Spinal cord (tissue), 9 donors: ENCODE measurements at regions not wholly inside any gene's neighbourhood (a gene's known extent, or its start where the extent isn't known, plus 50 kb on each side); places are given as distances from the start of the nearest gene placed in this dataset.
"Not testable (repeated sequence)": the region's sequence is repeated elsewhere in the genome, so short reads cannot be mapped to it uniquely, and the experiment has no call there.

Experiments used
- DNase-seq, 6 donors: peaks; one replicate each; pipeline versions ENCODE4 v3.0.0 to v3.0.0-alpha.2; 2013 to 2015; ENCODE audit warnings: low spot score in 6 of 6, low read depth in 4 of 6
- H3K27ac ChIP-seq: one replicate; pipeline ENCODE4 v1.5.1; 2013; ENCODE audit warnings: low read depth, low read length, control low read depth
- H3K27me3 ChIP-seq: one replicate; pipeline ENCODE4 v1.6.1; 2013; ENCODE audit warnings: low read length; ENCODE audit not compliant: control insufficient read depth, insufficient read depth
- H3K36me3 ChIP-seq: one replicate; pipeline ENCODE4 v1.6.1; 2013; ENCODE audit warnings: low read length; ENCODE audit not compliant: control insufficient read depth, insufficient read depth
- H3K4me1 ChIP-seq: one replicate; pipeline ENCODE4 v1.6.1; 2013; ENCODE audit warnings: low read length; ENCODE audit not compliant: control insufficient read depth, insufficient read depth
- H3K4me3 ChIP-seq: one replicate; pipeline ENCODE4 v1.5.1; 2013; ENCODE audit warnings: low read depth, low read length, control low read depth
- H3K9me3 ChIP-seq: one replicate; pipeline ENCODE4 v1.6.1; 2013; ENCODE audit warnings: low read length; ENCODE audit not compliant: control insufficient read depth, insufficient read depth
- WGBS: methylation state at CpG from one replicate; pipeline ENCODE4 v1.1.5; 2013; ENCODE audit warnings: missing lambda C conversion rate; ENCODE audit not compliant: insufficient coverage; 5-methylcytosine and 5-hydroxymethylcytosine counted together
- donor health status: healthy.

- H3K27ac ChIP-seq, result no peak overlapping the region
- no peak overlapping the region for H3K4me3 ChIP-seq
- WGBS, result no CpG with 5 or more reads among the region's 3 CpGs
- peaks cover 10% of the 10 kb centered on the region for H3K9me3 ChIP-seq
- DNase-seq, result no peak
- H3K4me1 ChIP-seq, result no peaks in the 10 kb centered on the region
- H3K27me3 ChIP-seq, result no peaks in the 10 kb centered on the region
- H3K36me3 ChIP-seq, result no peaks in the 10 kb centered on the region
These were observed 192.6 kb downstream of the BTBD3 start for GRCh38 chr20:12110274-12110673.

GRCh38 chr20:12110711-12111110 is 193.0 kb downstream of the BTBD3 start:
- no peak overlapping the region for H3K4me3 ChIP-seq
- WGBS, result no CpG with 5 or more reads among the region's 2 CpGs
- H3K36me3 ChIP-seq, result no peaks in the 10 kb centered on the region
- H3K4me1 ChIP-seq, result no peaks in the 10 kb centered on the region
- H3K27ac ChIP-seq, result no peak overlapping the region
- H3K27me3 ChIP-seq, result no peaks in the 10 kb centered on the region
- no peak for DNase-seq
- H3K9me3 ChIP-seq, result peaks cover 10% of the 10 kb centered on the region

DNA sequence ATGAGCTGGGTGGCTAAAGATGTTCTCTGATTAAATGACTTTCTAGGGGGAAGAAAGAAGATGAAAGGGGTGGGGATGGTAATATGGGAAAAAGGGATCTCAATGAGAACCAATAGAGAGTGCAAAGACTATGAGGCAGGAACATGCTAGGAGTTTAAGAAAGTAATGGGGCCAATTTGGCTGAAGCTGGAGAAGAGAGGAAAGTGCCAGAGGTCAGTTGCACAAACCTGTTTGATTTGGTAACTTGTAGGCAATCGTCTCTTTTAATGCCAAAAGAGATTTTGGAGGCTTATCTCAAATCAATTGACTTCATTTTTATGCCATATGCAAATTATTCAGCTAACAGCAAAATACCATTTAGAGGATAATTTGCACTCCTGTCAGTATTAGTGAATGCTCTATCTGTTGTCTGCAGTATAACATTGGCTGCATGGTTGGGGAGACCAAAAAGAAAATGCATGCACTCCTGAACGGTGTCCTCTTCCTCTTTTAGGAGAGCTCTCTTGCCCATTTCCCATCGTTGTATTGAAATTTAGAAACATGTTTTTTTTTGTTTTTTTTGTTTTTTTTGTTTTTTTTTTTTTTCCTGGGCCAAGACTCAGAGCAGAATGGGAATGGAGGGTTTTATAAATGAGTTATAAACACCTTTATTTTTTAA is 193.9 kb downstream of the BTBD3 start:
- no peak overlapping the region for H3K27ac ChIP-seq
- H3K4me3 ChIP-seq, result no peak overlapping the region
- DNase-seq, result no peak
- no peaks in the 10 kb centered on the region for H3K36me3 ChIP-seq
- no peaks in the 10 kb centered on the region for H3K27me3 ChIP-seq
- peaks cover 10% of the 10 kb centered on the region for H3K9me3 ChIP-seq
- no peaks in the 10 kb centered on the region for H3K4me1 ChIP-seq
- no CpG with 5 or more reads among the region's 3 CpGs for WGBS

- H3K9me3 ChIP-seq, result peaks cover 7% of the 10 kb centered on the region
- H3K36me3 ChIP-seq, result no peaks in the 10 kb centered on the region
- no peaks in the 10 kb centered on the region for H3K27me3 ChIP-seq
- no peak overlapping the region for H3K4me3 ChIP-seq
- no peak for DNase-seq
- H3K27ac ChIP-seq, result no peak overlapping the region
- 89% methylated on average over 3 of the region's 4 CpGs for WGBS
- no peaks in the 10 kb centered on the region for H3K4me1 ChIP-seq
These were observed 194.4 kb downstream of the BTBD3 start for GRCh38 chr20:12112089-12112474.

- Histone ChIP-seq H3K27ac (no peak overlapping the region), H3K4me1 (no peaks in the 10 kb centered on the region), H3K4me3 (no peak overlapping the region), H3K9me3 (peaks cover 3% of the 10 kb centered on the region), H3K27me3 (no peaks in the 10 kb centered on the region), H3K36me3 (no peaks in the 10 kb centered on the region)
- DNase-seq, result no peak
- no CpG with 5 or more reads among the region's 2 CpGs for WGBS
These were observed 195.0 kb downstream of the BTBD3 start for GRCh38 chr20:12112665-12113064.

GRCh38 chr20:12113075-12113467 is 195.4 kb downstream of the BTBD3 start:
- H3K4me3 ChIP-seq, result no peak overlapping the region
- H3K27me3 ChIP-seq, result no peaks in the 10 kb centered on the region
- no peaks in the 10 kb centered on the region for H3K36me3 ChIP-seq
- H3K27ac ChIP-seq, result no peak overlapping the region
- DNase-seq, result no peak
- no peaks in the 10 kb centered on the region for H3K9me3 ChIP-seq
- no peaks in the 10 kb centered on the region for H3K4me1 ChIP-seq
- no CpG with 5 or more reads among the region's 3 CpGs for WGBS

- H3K4me1 ChIP-seq, result no peaks in the 10 kb centered on the region
- no peak overlapping the region for H3K4me3 ChIP-seq
- no peaks in the 10 kb centered on the region for H3K9me3 ChIP-seq
- H3K27ac ChIP-seq, result no peak overlapping the region
- H3K27me3 ChIP-seq, result no peaks in the 10 kb centered on the region
- DNase-seq, result peak; percentile 32 to 79 (median 46)
- no peaks in the 10 kb centered on the region for H3K36me3 ChIP-seq
- WGBS, result 50% methylated on average over 6 of the region's 10 CpGs
These were observed 196.0 kb downstream of the BTBD3 start for GRCh38 chr20:12113468-12114371.

DNA sequence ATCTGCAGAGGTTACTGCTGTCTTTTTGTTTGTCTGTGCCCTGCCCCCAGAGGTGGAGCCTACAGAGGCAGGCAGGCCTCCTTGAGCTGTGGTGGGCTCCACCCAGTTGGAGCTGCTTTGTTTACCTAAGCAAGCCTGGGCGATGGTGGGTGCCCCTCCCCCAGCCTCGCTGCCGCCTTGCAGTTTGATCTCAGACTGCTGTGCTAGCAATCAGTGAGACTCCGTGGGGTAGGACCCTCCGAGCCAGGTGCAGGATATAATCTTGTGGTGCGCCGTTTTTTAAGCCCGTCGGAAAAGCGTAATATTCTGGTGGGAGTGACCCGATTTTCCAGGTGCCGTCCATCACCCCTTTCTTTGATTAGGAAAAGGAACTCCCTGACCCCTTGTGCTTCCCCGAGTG is 211.4 kb downstream of the BTBD3 start:
- H3K4me3 ChIP-seq, H3K27ac ChIP-seq, H3K27me3 ChIP-seq, H3K4me1 ChIP-seq, H3K36me3 ChIP-seq, DNase-seq, H3K9me3 ChIP-seq: not testable (repeated sequence)
- 83% methylated on average over 11 of the region's 13 CpGs for WGBS

- 94% methylated on average over 5 of the region's 10 CpGs for WGBS
- not testable (repeated sequence) for H3K4me1 ChIP-seq, DNase-seq, H3K27ac ChIP-seq, H3K36me3 ChIP-seq, H3K27me3 ChIP-seq, H3K4me3 ChIP-seq, H3K9me3 ChIP-seq
These were observed 211.8 kb downstream of the BTBD3 start for GRCh38 chr20:12129532-12129931.

DNA sequence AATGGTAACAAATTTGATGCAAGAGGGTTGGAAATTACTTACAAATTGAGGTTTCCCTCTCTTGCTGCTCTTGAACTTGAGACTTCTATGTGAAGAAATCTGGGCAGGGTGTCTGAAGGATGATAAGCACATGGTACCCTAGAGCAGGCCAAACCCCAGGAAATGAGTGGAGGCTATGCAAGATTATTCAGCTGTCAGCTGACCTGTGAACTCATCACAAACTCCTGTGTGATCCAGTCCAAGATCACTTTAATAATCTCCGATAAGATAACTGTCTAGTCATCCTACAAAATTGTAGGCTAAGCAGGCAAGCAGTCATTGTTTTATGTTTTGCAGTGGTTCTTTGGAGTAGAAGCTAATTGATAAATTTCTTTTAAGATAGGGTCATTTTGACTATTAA is 213.1 kb downstream of the BTBD3 start:
- Histone ChIP-seq H3K27me3 (no peaks in the 10 kb centered on the region), H3K27ac (no peak overlapping the region), H3K9me3 (no peaks in the 10 kb centered on the region), H3K4me1 (no peaks in the 10 kb centered on the region), H3K4me3 (no peak overlapping the region), H3K36me3 (no peaks in the 10 kb centered on the region)
- DNase-seq, result no peak
- no CpG with 5 or more reads among the region's 1 CpG for WGBS
